Stimulated activated CD8-positive, alpha-beta memory T cell treated with anti-CD3 and anti-CD28 coated beads, Interleukin-7, amount 100 ng/mL, for 4 hours (primary cell): ENCODE measurements at regions not wholly inside any gene's neighbourhood (a gene's known extent, or its start where the extent isn't known, plus 50 kb on each side); places are given as distances from the start of the nearest gene placed in this dataset.

ENCODE experiments used
- DNase-seq, 2 donors: peaks; one replicate each; pipeline ENCODE4 v3.0.0-alpha.2; 2020; ENCODE audit warnings: low read depth in 2 of 2

- DNase-seq, result no peak
Measured at GRCh38 chr9:113823421-113823820, 52.7 kb upstream of the ZNF618 start.
